H9 (cell line): ENCODE measurements at regions not wholly inside any gene's neighbourhood (a gene's known extent, or its start where the extent isn't known, plus 50 kb on each side); places are given as distances from the start of the nearest gene placed in this dataset.

Experiments used
- DNase-seq: peaks from one replicate; pipeline ENCODE4 v3.0.0-alpha.2; 2017
- H2AFZ ChIP-seq: one replicate; pipeline ENCODE4 v1.6.1; 2013; ENCODE audit warnings: mild to moderate bottlenecking, low read length, control low read depth, moderate library complexity
- H2AK5ac ChIP-seq: 2 replicates; pipeline ENCODE4 v1.6.1; 2013; ENCODE audit warnings: low read length, control low read depth, mixed read lengths; ENCODE audit not compliant: insufficient read length
- H2BK120ac ChIP-seq: one replicate; pipeline ENCODE4 v1.6.1; 2013; ENCODE audit warnings: low read depth, mild to moderate bottlenecking, low read length, control low read depth, inconsistent platforms; ENCODE audit not compliant: poor library complexity, severe bottlenecking
- H2BK12ac ChIP-seq: 2 replicates; pipeline ENCODE4 v1.6.1; 2013; ENCODE audit warnings: low read length, control low read depth, mixed read lengths, low read depth; ENCODE audit not compliant: insufficient read length
- H2BK15ac ChIP-seq: 2 replicates; pipeline ENCODE4 v1.6.1; 2013; ENCODE audit warnings: low read depth, low read length, control low read depth
- H2BK20ac ChIP-seq: one replicate; pipeline ENCODE4 v1.6.1; 2013; ENCODE audit warnings: low read depth, mild to moderate bottlenecking, low read length, control low read depth, inconsistent platforms; ENCODE audit not compliant: poor library complexity, severe bottlenecking
- H2BK5ac ChIP-seq: 2 replicates; pipeline ENCODE4 v1.6.1; 2013; ENCODE audit warnings: low read length, control low read depth, mixed read lengths; ENCODE audit not compliant: insufficient read length
- H3K14ac ChIP-seq: 2 replicates; pipeline ENCODE4 v1.6.1; 2013; ENCODE audit warnings: low read length, control low read depth; ENCODE audit not compliant: insufficient read depth
- H3K18ac ChIP-seq: 2 replicates; pipeline ENCODE4 v1.6.1; 2013; ENCODE audit warnings: low read depth, mild to moderate bottlenecking, mixed read lengths, low read length, control low read depth; ENCODE audit not compliant: insufficient read length
- H3K23ac ChIP-seq: 2 replicates; pipeline ENCODE4 v1.6.1; 2013; ENCODE audit warnings: low read length, control low read depth, mixed read lengths, low read depth; ENCODE audit not compliant: insufficient read length
- H3K23me2 ChIP-seq: 2 replicates; pipeline ENCODE4 v1.6.1; 2013; ENCODE audit warnings: low read depth, mild to moderate bottlenecking, mixed read lengths, low read length, control low read depth; ENCODE audit not compliant: insufficient read length, poor library complexity, severe bottlenecking
- H3K27ac ChIP-seq: 2 replicates; pipeline ENCODE4 v1.5.1; 2013; ENCODE audit warnings: low read length, control low read depth, mixed read lengths, low read depth; ENCODE audit not compliant: insufficient read length
- H3K27me3 ChIP-seq: 2 replicates; pipeline ENCODE4 v1.6.1; 2013; ENCODE audit warnings: low read length, control low read depth, inconsistent platforms; ENCODE audit not compliant: insufficient read depth
- H3K4ac ChIP-seq: 2 replicates; pipeline ENCODE4 v1.6.1; 2013; ENCODE audit warnings: low read depth, mild to moderate bottlenecking, control low read depth, inconsistent platforms, low read length, moderate library complexity
- H3K4me1 ChIP-seq: 2 replicates; pipeline ENCODE4 v1.6.1; 2013; ENCODE audit warnings: low read length, control low read depth, inconsistent platforms; ENCODE audit not compliant: insufficient read depth
- H3K4me2 ChIP-seq: 2 replicates; pipeline ENCODE4 v1.6.1; 2013; ENCODE audit warnings: low read length, control low read depth, mixed read lengths; ENCODE audit not compliant: insufficient read length, insufficient read depth
- H3K56ac ChIP-seq: 2 replicates; pipeline ENCODE4 v1.6.1; 2013; ENCODE audit warnings: low read depth, mild to moderate bottlenecking, mixed read lengths, low read length, control low read depth; ENCODE audit not compliant: insufficient read length
- H3K79me1 ChIP-seq: 2 replicates; pipeline ENCODE4 v1.6.1; 2013; ENCODE audit warnings: low read depth, mild to moderate bottlenecking, moderate library complexity, low read length, control low read depth, inconsistent platforms; ENCODE audit not compliant: insufficient read depth, poor library complexity, severe bottlenecking
- H3K79me2 ChIP-seq: 2 replicates; pipeline ENCODE4 v1.6.1; 2013; ENCODE audit warnings: low read length, control low read depth, inconsistent platforms; ENCODE audit not compliant: insufficient read depth
- H3K9ac ChIP-seq: 2 replicates; pipeline ENCODE4 v1.6.1; 2013; ENCODE audit warnings: low read length, control low read depth, mixed read lengths; ENCODE audit not compliant: insufficient read length; ENCODE audit errors: extremely low read depth
- H3K9me3 ChIP-seq: one replicate; pipeline ENCODE4 v1.6.1; 2013; ENCODE audit warnings: low read depth, low read length, inconsistent platforms; ENCODE audit not compliant: control insufficient read depth
- H3T11ph ChIP-seq: one replicate; pipeline ENCODE4 v1.6.1; 2013; ENCODE audit warnings: mild to moderate bottlenecking, low read length, control low read depth, inconsistent platforms
- H4K20me1 ChIP-seq: one replicate; pipeline ENCODE4 v1.6.1; 2013; ENCODE audit not compliant: control insufficient read depth, insufficient read length, insufficient read depth
- H4K5ac ChIP-seq: 2 replicates; pipeline ENCODE4 v1.6.1; 2013; ENCODE audit warnings: low read depth, mild to moderate bottlenecking, mixed read lengths, low read length, control low read depth; ENCODE audit not compliant: insufficient read length
- H4K8ac ChIP-seq: replicated peaks from 2 replicates; pipeline ENCODE4 v1.6.1; 2013; ENCODE audit warnings: low read length, control low read depth, mixed read lengths, low read depth; ENCODE audit not compliant: insufficient read length
- H4K91ac ChIP-seq: 2 replicates; pipeline ENCODE4 v1.6.1; 2013; ENCODE audit warnings: low read depth, mild to moderate bottlenecking, moderate library complexity, mixed read lengths, low read length, control low read depth; ENCODE audit not compliant: insufficient read length
- H3K27ac Mint-ChIP-seq, 3 experiments: 2 replicates in 2 of 3; 3 replicates in 1 of 3; pipeline ENCODE4 v1.8.0; 2020 to 2021; ENCODE audit warnings: mixed read lengths in 3 of 3, mild to moderate bottlenecking in 1 of 3, moderate library complexity in 1 of 3
- H3K27me3 Mint-ChIP-seq: 2 replicates; pipeline ENCODE4 v1.8.0; 2021; ENCODE audit warnings: low read depth, mild to moderate bottlenecking, moderate library complexity, mixed read lengths
- H3K36me3 Mint-ChIP-seq, 3 experiments: 2 replicates in 2 of 3; 3 replicates in 1 of 3; pipeline ENCODE4 v1.8.0; 2020 to 2021; ENCODE audit warnings: low read depth in 3 of 3, mixed read lengths in 3 of 3; ENCODE audit not compliant: insufficient read depth in 1 of 3
- H3K4me1 Mint-ChIP-seq, 2 experiments: 2 replicates each; pipeline ENCODE4 v1.8.0; 2020; ENCODE audit warnings: mixed read lengths in 2 of 2
- H3K4me3 Mint-ChIP-seq, 2 experiments: 2 replicates in 1 of 2; 3 replicates in 1 of 2; pipeline ENCODE4 v1.8.0; 2020 to 2021; ENCODE audit warnings: mild to moderate bottlenecking in 2 of 2, mixed read lengths in 2 of 2, moderate library complexity in 1 of 2
- H3K9me3 Mint-ChIP-seq, 2 experiments: 2 replicates in 1 of 2; 3 replicates in 1 of 2; pipeline ENCODE4 v1.8.0; 2020; ENCODE audit warnings: mild to moderate bottlenecking in 2 of 2, mixed read lengths in 2 of 2, moderate library complexity in 1 of 2
- CTCF ChIP-seq: fragments of 200-600 bp; sonication (generic); conservative IDR thresholded peaks from 3 replicates; pipeline ENCODE4 v1.8.0; 2021; ENCODE audit warnings: antibody characterized with exemption, mild to moderate bottlenecking
- WGBS: extraction: QIAGEN DNeasy Blood & Tissue Kit; methylation state at CpG from one replicate; pipeline ENCODE4 v1.1.7; 2013; ENCODE audit warnings: missing lambda C conversion rate, low lambda C conversion rate, mixed read lengths; ENCODE audit not compliant: insufficient read length; ENCODE audit errors: extremely low coverage; 5-methylcytosine and 5-hydroxymethylcytosine counted together

GRCh38 chr11:109877043-109877442 is 216.1 kb upstream of the ZC3H12C start:
- H3K4ac ChIP-seq = no peak overlapping the region
- H3K9me3 ChIP-seq = no peaks in the 10 kb centered on the region
- Mint-ChIP-seq H3K36me3 (no peaks in the 10 kb centered on the region), H3K27ac (no peak overlapping the region), H3K4me3 (no peak overlapping the region), H3K27me3 (no peaks in the 10 kb centered on the region), H3K4me1 (no peaks in the 10 kb centered on the region), H3K9me3 (peaks cover 0 to 4% of the 10 kb centered on the region in 2 experiments; a peak in 2 of 5 replicates)
- H3K79me1 ChIP-seq = no peaks in the 10 kb centered on the region
- H2BK120ac ChIP-seq = no peak overlapping the region
- H3K23ac ChIP-seq = no peak overlapping the region
- H4K20me1 ChIP-seq = no peaks in the 10 kb centered on the region
- H2BK15ac ChIP-seq = no peak overlapping the region
- no peak overlapping the region for H3T11ph ChIP-seq
- no peak overlapping the region for H2BK5ac ChIP-seq
- H2BK20ac ChIP-seq = no peak overlapping the region
- H3K4me2 ChIP-seq = no peak overlapping the region
- H3K14ac ChIP-seq = no peak overlapping the region
- no peak overlapping the region for H4K5ac ChIP-seq
- H3K27ac ChIP-seq = no peak overlapping the region
- H3K27me3 ChIP-seq = no peaks in the 10 kb centered on the region
- no peak overlapping the region for H2AFZ ChIP-seq
- no peak overlapping the region for H3K56ac ChIP-seq
- no peaks in the 10 kb centered on the region for H3K79me2 ChIP-seq
- TF ChIP-seq CTCF = no peak
- no peaks in the 10 kb centered on the region for H3K4me1 ChIP-seq
- no peak overlapping the region for H4K8ac ChIP-seq
- no peak overlapping the region for H2AK5ac ChIP-seq
- H2BK12ac ChIP-seq = no peak overlapping the region
- H3K23me2 ChIP-seq = no peaks in the 10 kb centered on the region
- no peak overlapping the region for H3K18ac ChIP-seq
- H3K9ac ChIP-seq = no peak overlapping the region
- no CpG with 5 or more reads among the region's 4 CpGs for WGBS
- no peak for DNase-seq
- no peak overlapping the region for H4K91ac ChIP-seq
